ENCODE measurements at regions not wholly inside any gene's neighbourhood (a gene's known extent, or its start where the extent isn't known, plus 50 kb on each side); places are given as distances from the start of the nearest gene placed in this dataset.
"Not testable (repeated sequence)": the region's sequence is repeated elsewhere in the genome, so short reads cannot be mapped to it uniquely, and the experiment has no call there.

- not testable (repeated sequence) for DNase-seq (ENCODE audit: low read depth)
Measured at GRCh38 chr21:5013455-5014304, 5507.7 kb upstream of the TPTE start.

DNA sequence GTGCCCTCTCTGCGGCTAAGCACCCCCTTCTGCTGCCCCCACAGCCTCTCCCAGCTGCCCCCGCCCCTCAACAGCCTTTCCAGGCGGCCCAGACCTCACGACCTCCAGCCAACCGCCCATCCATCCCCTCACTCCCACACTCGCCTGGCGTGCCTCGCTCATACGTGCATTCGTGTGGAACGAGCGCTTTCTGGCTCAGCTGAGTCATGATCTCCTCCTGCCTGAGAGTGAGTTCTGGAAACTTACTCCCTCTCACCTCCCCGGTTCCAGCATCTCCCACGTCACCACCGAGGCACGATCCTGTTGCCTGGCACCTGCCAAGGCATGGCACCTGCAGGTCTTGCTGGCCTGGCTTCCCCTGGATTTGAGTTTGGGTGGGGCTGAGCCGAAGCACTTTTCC lies 5506.2 kb upstream of the TPTE start:
- DNase-seq (ENCODE audit: low read depth), result not testable (repeated sequence)

DNA sequence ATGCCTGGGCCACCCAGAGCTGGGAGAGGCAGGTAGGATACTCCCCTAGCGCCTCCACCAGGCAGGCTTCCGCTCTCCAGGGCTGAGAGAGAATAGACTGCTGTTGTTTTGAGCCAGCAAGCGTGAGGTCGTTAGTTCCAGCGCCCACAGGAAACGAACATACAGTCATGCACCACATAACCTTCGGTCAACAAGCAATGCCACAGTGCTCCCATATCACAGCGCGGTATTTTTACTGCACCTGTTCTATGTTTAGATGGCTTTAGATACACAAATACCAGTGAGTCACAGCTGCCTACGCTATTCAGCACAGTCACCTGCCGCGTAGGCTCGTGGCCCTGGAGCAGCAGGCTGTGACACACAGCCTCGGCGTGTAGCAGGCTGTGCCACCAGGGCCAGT lies 5502.3 kb upstream of the TPTE start:
- not testable (repeated sequence) for DNase-seq (ENCODE audit: low read depth)

GRCh38 chr21:5021815-5022214 lies 5499.6 kb upstream of the TPTE start:
- DNase-seq (ENCODE audit: low read depth), result not testable (repeated sequence)

DNA sequence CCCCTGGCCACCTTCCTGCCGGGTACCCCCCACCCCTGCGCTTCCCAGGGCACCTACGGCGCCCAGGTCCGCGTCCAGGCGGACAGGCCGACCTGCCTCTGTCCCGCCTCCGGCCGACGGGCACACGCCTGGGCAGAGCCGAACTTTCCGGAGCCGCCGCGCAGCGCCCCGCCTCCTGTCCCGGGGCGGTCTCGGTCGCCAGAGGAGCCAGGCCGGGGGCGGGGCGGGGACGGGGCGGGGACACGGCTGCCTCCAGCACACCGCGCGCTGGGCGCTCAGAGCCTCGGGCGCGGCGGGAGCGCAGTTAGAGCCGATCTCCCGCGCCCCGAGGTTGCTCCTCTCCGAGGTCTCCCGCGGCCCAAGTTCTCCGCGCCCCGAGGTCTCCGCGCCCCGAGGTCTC lies 5499.1 kb upstream of the TPTE start:
- DNase-seq (ENCODE audit: low read depth), result not testable (repeated sequence)

- DNase-seq (ENCODE audit: low read depth), result not testable (repeated sequence)
Measured at GRCh38 chr21:5022748-5023147, 5498.6 kb upstream of the TPTE start.

GRCh38 chr21:5035147-5035546 lies 5486.2 kb upstream of the TPTE start:
- DNase-seq (ENCODE audit: low read depth), result not testable (repeated sequence)

DNA sequence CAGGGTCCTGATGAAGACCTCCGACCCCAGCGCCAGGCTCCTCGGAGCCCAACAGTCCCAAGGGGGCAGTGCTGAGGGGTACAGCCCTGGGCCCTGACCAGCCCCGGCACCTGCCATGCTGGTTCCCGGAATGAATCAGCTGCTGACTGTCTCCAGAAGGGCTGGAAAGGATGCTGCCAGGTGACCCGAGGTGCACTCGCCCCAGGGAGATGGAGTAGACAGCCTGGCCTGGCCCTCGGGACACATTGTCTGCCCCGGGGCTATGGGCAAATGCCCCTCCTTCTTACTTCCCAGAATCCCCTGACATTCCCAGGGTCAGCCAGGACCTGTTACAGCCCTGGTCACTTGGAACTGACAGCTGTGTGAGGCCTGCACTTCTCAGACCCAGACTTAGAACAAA lies 5485.8 kb upstream of the TPTE start:
- DNase-seq (ENCODE audit: low read depth), result not testable (repeated sequence)

DNA sequence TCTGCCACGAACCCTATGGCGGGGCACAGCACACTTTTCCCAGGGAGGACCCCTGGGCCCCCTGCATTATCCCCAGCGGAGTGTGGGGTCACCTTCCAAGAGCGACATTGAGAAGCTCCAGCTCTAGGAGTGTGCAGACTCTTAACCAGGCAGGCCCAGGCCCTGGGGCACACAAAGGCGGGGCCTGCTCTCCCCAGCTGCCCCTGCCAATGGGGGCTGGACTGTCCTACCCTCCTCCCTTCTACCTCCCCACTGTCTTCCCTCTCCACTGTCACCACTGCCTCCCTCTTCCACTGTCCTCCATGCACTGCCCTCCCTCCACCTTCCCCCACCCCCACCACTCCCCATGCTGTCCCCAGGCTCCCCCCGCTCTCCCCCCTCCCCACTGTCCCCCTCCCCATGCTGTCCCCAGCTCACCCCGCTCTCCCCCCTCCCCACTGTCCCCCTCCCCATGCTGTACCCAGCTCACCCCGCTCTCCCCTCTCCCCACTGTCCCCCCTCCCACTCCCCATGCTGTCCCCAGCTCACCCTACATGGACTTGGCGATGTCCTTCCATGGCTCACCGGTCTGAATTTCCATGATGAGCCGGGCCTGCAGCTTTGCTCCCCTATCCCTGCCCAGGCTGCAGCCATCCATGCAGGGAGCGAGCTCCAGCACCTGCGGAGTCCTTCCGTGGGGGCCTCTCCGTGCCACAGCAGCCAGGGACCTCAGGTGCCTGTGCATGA lies 5483.6 kb upstream of the TPTE start:
- not testable (repeated sequence) for DNase-seq (ENCODE audit: low read depth)

- DNase-seq (ENCODE audit: low read depth), result not testable (repeated sequence)
Measured at GRCh38 chr21:5039926-5040325, 5481.5 kb upstream of the TPTE start.

- not testable (repeated sequence) for DNase-seq (ENCODE audit: low read depth)
Measured at GRCh38 chr21:5042583-5042982, 5478.8 kb upstream of the TPTE start.

DNA sequence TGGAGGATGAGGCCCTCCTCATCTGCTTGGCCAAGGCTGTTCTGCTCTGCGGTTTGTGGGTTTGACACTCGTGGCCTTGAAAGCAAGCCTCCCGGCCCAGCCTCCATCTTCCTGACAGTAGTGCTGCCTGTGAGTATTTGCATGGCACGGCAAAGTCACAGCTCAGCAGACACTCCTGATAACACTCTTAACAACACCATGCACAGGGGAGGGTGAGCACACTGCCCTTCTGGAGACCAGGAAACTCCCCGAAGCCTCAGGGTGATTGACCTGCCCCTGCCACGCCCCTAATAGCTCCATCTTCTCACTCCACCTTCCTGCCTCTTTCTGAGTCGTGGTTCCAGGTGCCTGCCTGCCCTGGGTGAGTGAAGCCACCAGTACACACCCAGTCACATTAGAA lies 5476.6 kb upstream of the TPTE start:
- DNase-seq (ENCODE audit: low read depth), result not testable (repeated sequence)

- not testable (repeated sequence) for DNase-seq (ENCODE audit: low read depth)
Measured at GRCh38 chr21:5051303-5052018, 5469.9 kb upstream of the TPTE start.

DNA sequence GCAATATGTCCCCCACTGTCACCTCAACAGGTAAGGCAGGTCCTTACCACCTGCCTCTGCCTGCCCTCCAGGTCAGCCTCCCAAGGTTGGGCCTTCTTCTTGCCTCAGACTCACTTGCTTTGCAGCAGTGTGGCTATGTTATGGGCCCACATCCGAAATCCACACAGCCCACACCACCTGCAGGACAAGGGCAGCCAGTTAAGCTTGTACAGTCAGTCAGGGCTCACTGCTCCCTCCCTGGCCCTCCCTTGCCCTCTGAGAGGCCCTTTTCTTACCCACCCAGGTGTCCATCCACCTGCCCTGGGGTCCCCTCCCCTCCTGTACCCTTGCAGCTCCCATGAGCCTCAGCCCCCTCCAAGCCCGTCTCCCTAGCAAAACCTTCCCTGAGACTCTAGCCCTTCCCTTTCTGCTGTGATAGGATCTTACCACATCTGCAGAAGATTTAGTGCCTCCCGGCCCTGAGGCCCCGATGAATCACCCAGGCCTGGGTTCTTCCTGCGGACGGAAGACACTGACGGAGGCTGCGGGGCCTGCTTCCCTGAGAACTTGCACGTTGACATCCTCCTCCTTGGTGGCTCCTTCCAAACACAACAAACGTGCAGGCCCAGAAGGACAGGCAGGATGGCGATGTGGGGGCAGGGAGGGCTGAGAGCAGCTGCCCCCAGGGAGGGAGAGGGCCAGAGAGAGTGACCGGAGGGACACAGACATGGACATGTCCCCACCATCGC lies 5466.2 kb upstream of the TPTE start:
- not testable (repeated sequence) for DNase-seq (ENCODE audit: low read depth)

- not testable (repeated sequence) for DNase-seq (ENCODE audit: low read depth)
Measured at GRCh38 chr21:5055996-5056962, 5465.1 kb upstream of the TPTE start.

- DNase-seq (ENCODE audit: low read depth), result not testable (repeated sequence)
Measured at GRCh38 chr21:5057077-5057476, 5464.3 kb upstream of the TPTE start.

DNA sequence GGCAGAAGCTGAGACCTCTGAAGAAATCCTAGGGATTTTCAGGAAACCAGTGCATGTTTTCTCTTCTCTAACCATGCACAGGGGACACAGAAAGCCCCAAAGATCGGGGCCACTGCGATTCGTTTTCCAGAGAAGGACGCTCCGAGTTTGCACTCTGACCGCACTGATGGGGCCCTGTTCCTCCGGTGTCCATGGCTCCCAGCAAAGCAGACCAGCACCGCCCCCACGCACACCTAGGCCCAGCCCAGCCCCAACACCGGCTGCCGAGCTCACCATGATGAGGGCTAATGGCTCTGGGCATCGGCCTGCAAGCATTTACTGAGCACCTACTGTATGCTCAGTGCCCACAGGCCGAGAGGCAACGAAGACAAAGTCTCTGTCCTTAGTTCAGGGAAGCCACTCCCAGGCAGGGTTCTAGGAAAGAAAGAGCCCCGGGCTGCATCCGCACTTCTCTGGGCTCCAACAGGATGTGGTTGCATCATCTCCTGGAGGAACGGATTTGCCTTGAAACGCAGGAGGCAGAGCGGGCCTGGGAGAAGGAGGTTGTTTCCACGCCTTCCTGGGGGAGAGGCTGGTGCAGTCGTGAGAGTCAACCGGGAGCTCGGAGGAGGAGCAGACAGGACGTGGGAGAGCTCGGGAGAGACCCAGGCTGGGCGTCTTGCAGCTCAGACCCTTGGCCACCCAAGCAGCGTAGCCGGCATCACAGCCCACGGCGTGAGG lies 5460.9 kb upstream of the TPTE start:
- DNase-seq (ENCODE audit: low read depth), result not testable (repeated sequence)

- not testable (repeated sequence) for DNase-seq (ENCODE audit: low read depth)
Measured at GRCh38 chr21:5064581-5065142, 5456.7 kb upstream of the TPTE start.

Measured in M059J (cell line).